ENCODE measurements at regions not wholly inside any gene's neighbourhood (a gene's known extent, or its start where the extent isn't known, plus 50 kb on each side); places are given as distances from the start of the nearest gene placed in this dataset.

- DNase-seq (ENCODE audit: low read depth): no peak
Observed at GRCh38 chr18:44229693-44230108, 451.0 kb upstream of the SETBP1 start.

DNA sequence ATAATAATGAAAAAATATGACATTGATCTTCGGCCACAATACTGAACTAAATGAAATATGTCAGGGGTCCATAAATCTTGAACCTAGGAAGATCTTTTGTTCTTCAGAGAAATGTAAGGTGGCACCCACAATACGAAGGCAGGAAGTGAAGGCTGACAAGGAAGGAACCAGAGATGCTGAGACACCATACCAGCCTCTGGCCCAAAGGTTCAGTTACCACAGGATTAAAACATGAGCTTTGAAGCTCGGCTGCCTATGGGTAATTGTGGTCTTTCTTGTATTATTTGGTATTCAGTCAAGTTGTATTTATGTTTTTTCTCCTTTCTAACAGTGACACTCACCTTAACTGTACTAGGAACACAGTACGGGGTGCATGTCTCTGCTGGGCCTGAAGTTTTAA, 448.8 kb upstream of the SETBP1 start:
- no peak for DNase-seq (ENCODE audit: low read depth)

DNA sequence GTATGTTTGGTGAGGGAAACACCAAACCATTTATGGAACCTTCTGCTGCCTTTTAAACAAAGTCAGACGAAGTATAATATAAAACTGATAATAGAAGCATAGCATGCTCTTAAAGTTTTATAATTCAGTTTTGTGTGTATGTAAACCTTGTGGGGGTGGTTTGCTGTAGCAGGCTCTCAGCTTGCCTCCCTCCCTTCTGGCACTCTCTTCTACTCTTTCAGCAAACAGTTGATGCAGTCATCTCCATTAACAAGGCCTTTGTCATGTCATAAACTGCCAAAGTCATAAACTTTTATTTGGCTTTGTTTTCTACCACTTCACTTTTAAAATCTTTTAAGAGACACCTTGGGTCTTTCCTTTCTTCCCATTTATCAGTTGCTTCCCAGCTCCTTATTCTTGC, 448.2 kb upstream of the SETBP1 start:
- no peak for DNase-seq (ENCODE audit: low read depth)

GRCh38 chr18:44238454-44238853, 442.2 kb upstream of the SETBP1 start:
- DNase-seq (ENCODE audit: low read depth): no peak

DNA sequence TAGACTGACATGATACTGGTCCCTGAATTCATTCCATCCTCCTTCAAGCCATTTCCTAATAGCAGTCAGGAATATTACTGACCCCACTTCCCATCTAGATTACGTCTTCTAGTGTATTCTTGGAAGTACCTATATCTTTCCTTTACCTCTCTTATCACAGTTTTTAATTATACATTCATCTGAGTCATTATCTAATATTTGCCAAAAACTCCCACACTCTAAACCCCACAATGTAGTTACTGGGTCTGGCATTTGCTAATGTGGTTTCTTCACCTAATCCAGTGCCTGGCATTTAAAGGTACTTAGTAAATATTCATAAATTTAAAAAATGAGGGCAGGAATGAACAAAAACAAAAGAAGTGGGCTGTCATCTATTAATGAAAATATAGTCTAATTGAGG, 441.8 kb upstream of the SETBP1 start:
- no peak for DNase-seq (ENCODE audit: low read depth)

GRCh38 chr18:44241020-44241419, 439.7 kb upstream of the SETBP1 start:
- DNase-seq (ENCODE audit: low read depth): no peak

- DNase-seq (ENCODE audit: low read depth): no peak
Observed at GRCh38 chr18:44245019-44245418, 435.7 kb upstream of the SETBP1 start.

DNA sequence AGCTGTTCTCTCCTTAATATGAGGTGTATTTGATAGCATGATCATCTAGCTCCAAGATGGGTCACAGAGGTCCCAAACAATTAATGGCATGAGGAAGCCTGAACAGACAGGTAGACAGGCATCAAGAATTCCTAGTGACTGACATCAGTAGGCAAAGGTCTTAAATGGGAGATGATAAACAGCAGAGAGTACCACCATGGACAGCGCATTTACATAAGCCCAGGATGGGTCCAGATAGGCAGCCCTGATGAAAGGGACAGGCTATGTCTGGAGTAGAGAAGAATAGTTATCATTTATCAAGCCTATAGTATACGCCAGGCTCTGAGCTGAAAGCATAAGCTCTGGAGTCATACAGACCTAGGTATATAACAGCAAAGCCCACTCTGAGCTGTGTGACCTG, 434.7 kb upstream of the SETBP1 start:
- DNase-seq (ENCODE audit: low read depth): no peak

- no peak for DNase-seq (ENCODE audit: low read depth)
Observed at GRCh38 chr18:44258086-44258485, 422.6 kb upstream of the SETBP1 start.

GRCh38 chr18:44258576-44258975, 422.1 kb upstream of the SETBP1 start:
- no peak for DNase-seq (ENCODE audit: low read depth)

- DNase-seq (ENCODE audit: low read depth): no peak
Observed at GRCh38 chr18:44259610-44260009, 421.1 kb upstream of the SETBP1 start.

DNA sequence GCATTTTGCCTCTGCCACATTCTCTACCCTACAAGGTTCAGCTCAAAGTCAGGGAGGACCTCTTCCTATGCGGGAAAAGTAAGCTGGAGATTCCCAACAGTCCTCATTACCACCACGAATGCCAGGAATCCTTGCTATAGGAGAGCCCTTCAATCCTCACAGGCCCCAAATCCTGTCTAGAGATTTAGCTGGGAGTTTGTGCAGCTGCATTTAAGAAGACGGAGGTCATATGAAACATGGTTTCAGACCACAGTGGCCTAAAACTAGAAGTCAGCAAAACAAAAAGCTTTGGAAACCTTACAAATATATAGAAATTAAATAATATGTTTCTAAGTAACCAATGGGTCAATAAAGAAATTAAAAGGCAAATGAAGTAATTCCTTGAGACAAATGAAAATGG, 415.3 kb upstream of the SETBP1 start:
- no peak for DNase-seq (ENCODE audit: low read depth)

DNA sequence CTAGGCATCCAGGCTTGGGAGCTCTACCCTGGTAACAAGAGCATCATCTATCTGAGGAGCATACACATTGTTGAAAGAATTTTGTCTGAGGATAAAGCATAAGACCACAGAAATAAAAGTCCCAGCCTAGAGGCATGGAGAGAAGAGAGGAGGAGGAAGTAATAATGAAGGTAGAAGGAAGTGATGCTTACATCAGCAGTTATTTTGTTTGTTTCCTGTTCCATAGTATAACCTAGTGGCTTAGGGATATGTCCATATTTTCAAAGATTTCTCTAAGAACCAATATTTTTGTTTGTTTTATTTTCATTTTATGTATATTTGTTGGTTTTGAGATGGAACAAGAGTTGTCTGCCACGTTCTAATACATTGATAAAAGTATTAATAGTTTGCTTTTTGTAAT, 407.4 kb upstream of the SETBP1 start:
- DNase-seq (ENCODE audit: low read depth): no peak

- DNase-seq (ENCODE audit: low read depth): no peak
Observed at GRCh38 chr18:44280479-44280878, 400.2 kb upstream of the SETBP1 start.

DNA sequence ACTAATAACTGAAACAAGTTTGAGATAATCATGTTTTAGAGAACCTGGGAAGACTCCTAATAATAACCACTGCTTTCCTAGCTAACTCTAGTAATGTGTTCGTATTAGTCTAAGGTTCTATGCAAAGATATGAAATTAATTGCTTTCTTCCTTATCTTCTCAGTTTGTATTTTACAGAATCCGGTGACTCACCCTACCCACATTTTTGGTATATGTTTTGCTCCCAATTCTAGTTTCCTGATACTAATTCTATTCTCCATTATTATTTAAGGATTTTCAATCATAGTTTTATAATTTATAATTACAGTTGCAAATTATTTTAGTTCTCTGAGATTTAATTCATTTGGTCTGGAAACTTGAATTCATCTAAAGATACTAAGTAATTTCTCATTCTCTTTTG, 394.6 kb upstream of the SETBP1 start:
- DNase-seq (ENCODE audit: low read depth): no peak

- DNase-seq (ENCODE audit: low read depth): no peak
Observed at GRCh38 chr18:44290366-44290977, 390.2 kb upstream of the SETBP1 start.

GRCh38 chr18:44298566-44298965, 382.1 kb upstream of the SETBP1 start:
- DNase-seq (ENCODE audit: low read depth): no peak

GRCh38 chr18:44309185-44309584, 371.5 kb upstream of the SETBP1 start:
- DNase-seq (ENCODE audit: low read depth): no peak

- DNase-seq (ENCODE audit: low read depth): no peak
Observed at GRCh38 chr18:44320619-44321460, 359.8 kb upstream of the SETBP1 start.

- DNase-seq (ENCODE audit: low read depth): no peak
Observed at GRCh38 chr18:44321868-44322590, 358.7 kb upstream of the SETBP1 start.

DNA sequence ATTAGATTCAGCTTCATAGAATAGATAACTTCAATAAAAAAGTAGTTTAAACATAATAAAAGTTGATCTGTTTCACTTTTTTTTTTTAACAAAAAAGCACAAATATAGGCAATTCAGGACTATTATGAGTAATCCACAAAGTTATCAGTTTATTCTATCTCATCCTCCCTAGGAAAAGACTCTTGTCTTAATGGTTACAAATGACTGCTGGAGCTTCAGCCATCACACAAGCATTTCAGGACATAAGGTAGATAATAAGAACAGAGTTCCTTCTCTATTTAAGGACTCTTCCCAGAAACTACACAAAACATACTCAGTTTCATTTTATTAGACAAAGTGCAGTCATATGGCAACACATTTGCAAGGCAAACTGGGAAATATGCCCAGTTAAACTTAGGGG, 357.6 kb upstream of the SETBP1 start:
- no peak for DNase-seq (ENCODE audit: low read depth)

- DNase-seq (ENCODE audit: low read depth): no peak
Observed at GRCh38 chr18:44324361-44324760, 356.3 kb upstream of the SETBP1 start.

Measured in stimulated activated CD8-positive, alpha-beta memory T cell treated with anti-CD3 and anti-CD28 coated beads, Interleukin-4, amount 100 ng/mL, for 24 hours (primary cell).